ENCODE measurements at regions not wholly inside any gene's neighbourhood (a gene's known extent, or its start where the extent isn't known, plus 50 kb on each side); places are given as distances from the start of the nearest gene placed in this dataset.

GRCh38 chr17:70375406-70375805 is 206.1 kb downstream of the KCNJ2 start:
- TF ChIP-seq CTCF (IDR thresholded peaks at IDR 0.05) (no peak), POLR2AphosphoS5 (IDR thresholded peaks at IDR 0.05) (no peak), EP300 (IDR thresholded peaks at IDR 0.05) (no peak), POLR2A (IDR thresholded peaks at IDR 0.05; ENCODE audit: low read depth) (no peak)
